ENCODE measurements at regions not wholly inside any gene's neighbourhood (a gene's known extent, or its start where the extent isn't known, plus 50 kb on each side); places are given as distances from the start of the nearest gene placed in this dataset.

DNA sequence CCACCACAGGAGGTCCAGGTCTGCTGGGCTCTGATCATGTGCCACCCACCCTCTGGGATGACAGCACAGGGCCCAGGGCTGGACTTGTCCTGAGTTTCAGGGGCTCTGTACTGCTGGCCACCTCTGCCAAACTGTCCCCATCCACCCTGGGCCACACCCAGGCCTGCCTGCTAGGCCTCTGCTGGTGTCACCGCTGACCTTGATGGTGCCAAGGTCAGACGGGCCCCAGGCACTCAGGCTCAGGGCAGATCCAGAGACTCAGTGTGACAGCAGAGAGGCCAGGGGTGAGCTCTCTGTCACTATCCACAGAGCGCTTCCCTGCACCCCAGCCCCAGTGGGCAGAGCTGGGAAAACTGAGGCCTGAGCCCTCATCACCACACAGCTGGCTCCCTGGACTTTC, 75.6 kb downstream of the RMI2 start:
- TF ChIP-seq, protein P1, sequence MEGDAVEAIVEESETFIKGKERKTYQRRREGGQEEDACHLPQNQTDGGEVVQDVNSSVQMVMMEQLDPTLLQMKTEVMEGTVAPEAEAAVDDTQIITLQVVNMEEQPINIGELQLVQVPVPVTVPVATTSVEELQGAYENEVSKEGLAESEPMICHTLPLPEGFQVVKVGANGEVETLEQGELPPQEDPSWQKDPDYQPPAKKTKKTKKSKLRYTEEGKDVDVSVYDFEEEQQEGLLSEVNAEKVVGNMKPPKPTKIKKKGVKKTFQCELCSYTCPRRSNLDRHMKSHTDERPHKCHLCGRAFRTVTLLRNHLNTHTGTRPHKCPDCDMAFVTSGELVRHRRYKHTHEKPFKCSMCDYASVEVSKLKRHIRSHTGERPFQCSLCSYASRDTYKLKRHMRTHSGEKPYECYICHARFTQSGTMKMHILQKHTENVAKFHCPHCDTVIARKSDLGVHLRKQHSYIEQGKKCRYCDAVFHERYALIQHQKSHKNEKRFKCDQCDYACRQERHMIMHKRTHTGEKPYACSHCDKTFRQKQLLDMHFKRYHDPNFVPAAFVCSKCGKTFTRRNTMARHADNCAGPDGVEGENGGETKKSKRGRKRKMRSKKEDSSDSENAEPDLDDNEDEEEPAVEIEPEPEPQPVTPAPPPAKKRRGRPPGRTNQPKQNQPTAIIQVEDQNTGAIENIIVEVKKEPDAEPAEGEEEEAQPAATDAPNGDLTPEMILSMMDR (conservative IDR thresholded peaks at IDR 0.05 in 1 of 2, IDR thresholded peaks at IDR 0.05 in 1 of 2; ENCODE audit: extremely low read depth in 1 of 2, insufficient read depth in 1 of 2, low read depth in 1 of 2, low read length in 2 of 2), result no peak
- no peak for TF ChIP-seq EZH2 (IDR thresholded peaks at IDR 0.05; ENCODE audit: borderline replicate concordance, low read length)

All from mammary epithelial cell (primary cell).